ENCODE measurements at regions not wholly inside any gene's neighbourhood (a gene's known extent, or its start where the extent isn't known, plus 50 kb on each side); places are given as distances from the start of the nearest gene placed in this dataset.

DNA sequence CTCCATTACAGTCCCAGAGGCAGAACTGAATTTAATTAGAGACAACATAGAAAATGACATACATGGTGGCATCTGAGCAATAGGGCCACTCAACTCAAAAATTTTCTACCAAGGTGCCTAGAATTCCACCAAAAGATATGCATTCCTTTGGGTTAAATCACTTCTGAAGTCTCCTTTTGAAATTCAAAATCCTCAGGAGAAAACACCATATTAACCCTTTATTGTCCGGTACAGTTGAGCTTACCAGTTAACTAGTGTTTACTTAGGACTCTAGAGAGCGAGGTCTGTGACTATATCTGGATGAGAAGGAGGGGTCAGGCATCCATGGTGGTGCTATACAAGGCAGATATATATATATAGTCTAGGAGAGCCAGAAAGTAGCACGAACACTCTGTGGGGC lies 355.6 kb upstream of the CAMK1G start:
- Histone ChIP-seq H3K9me3 (ENCODE audit: control insufficient read depth, insufficient read depth, low read depth, low read length) (no peaks in the 10 kb centered on the region), H3K27ac (ENCODE audit: extremely low read depth, low read depth, low read length) (no peak overlapping the region), H3K4me3 (ENCODE audit: low read depth, low read length) (no peak overlapping the region), H3K36me3 (ENCODE audit: control insufficient read depth in 2 of 2, insufficient read depth in 1 of 2, low read length in 2 of 2) (no peaks in the 10 kb centered on the region), H3K4me1 (ENCODE audit: control insufficient read depth, insufficient read depth, low read length) (no peaks in the 10 kb centered on the region)
- TF ChIP-seq MYNN (tag by site-specific recombination; IDR thresholded peaks at IDR 0.05; ENCODE audit: borderline replicate concordance): no peak
- TF ChIP-seq ZNF132 (tag by site-specific recombination; IDR thresholded peaks at IDR 0.05; ENCODE audit: borderline replicate concordance): no peak
- ChIA-PET POLR2A (no interaction called here), CTCF (interaction anchor here (0.6 to 3.2 kb wide), 2 partner anchors 21 to 258 kb away, joined by 7 to 19 read pairs; no protein-coding TSS in a partner anchor)

DNA sequence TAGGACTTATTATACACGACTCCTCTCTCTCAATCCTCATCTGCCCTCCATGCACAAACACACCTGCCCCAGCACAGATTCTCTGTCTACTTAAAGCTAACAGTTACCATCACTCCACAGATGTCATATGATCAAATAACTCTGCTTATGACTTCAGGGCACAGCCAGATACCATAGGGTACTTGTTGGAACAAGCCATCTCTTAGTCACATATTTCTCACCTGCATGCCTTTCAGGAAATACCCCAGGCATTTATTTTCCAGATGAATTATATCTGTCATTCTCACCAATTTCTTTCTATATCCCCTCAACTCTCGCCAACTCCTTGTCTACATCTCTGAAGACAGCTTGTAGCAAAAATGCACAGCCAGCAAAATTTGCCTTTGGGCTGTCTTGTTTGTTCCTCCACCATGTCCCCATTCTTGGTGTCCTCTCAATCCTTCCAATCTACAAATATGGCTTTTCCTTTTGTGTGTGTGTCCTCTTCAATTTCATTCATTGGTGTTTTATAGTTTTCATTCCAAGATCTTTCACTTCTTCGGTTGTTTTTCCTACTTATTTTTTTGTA lies 353.9 kb upstream of the CAMK1G start:
- Histone ChIP-seq H3K9me3 (ENCODE audit: control insufficient read depth, insufficient read depth, low read depth, low read length) (no peaks in the 10 kb centered on the region), H3K4me1 (ENCODE audit: control insufficient read depth, insufficient read depth, low read length) (no peaks in the 10 kb centered on the region), H3K36me3 (ENCODE audit: control insufficient read depth in 2 of 2, insufficient read depth in 1 of 2, low read length in 2 of 2) (no peaks in the 10 kb centered on the region), H3K27ac (ENCODE audit: extremely low read depth, low read depth, low read length) (no peak overlapping the region), H3K4me3 (ENCODE audit: low read depth, low read length) (no peak overlapping the region)
- POLR2A ChIA-PET: interaction anchor here (0.7 kb wide), 1 partner anchor 91 kb away, joined by 3 read pairs; no protein-coding TSS in a partner anchor
- TF ChIP-seq ZNF701 (tag by site-specific recombination; IDR thresholded peaks at IDR 0.05) (no peak), ZNF791 (tag by site-specific recombination; IDR thresholded peaks at IDR 0.05) (no peak), KLF9 (tag by site-specific recombination; IDR thresholded peaks at IDR 0.05; ENCODE audit: low read depth) (no peak), ZNF112 (tag by site-specific recombination; IDR thresholded peaks at IDR 0.05) (no peak), ZNF792 (tag by site-specific recombination; IDR thresholded peaks at IDR 0.05) (no peak), TRIM28 (IDR thresholded peaks at IDR 0.05; ENCODE audit: borderline replicate concordance, low read length) (no peak), GLIS1 (tag by site-specific recombination; IDR thresholded peaks at IDR 0.05) (no peak), ZNF146 (tag by site-specific recombination; IDR thresholded peaks at IDR 0.05) (no peak), ZNF843 (tag by site-specific recombination; IDR thresholded peaks at IDR 0.05) (no peak)
- TF ChIP-seq, protein P1, sequence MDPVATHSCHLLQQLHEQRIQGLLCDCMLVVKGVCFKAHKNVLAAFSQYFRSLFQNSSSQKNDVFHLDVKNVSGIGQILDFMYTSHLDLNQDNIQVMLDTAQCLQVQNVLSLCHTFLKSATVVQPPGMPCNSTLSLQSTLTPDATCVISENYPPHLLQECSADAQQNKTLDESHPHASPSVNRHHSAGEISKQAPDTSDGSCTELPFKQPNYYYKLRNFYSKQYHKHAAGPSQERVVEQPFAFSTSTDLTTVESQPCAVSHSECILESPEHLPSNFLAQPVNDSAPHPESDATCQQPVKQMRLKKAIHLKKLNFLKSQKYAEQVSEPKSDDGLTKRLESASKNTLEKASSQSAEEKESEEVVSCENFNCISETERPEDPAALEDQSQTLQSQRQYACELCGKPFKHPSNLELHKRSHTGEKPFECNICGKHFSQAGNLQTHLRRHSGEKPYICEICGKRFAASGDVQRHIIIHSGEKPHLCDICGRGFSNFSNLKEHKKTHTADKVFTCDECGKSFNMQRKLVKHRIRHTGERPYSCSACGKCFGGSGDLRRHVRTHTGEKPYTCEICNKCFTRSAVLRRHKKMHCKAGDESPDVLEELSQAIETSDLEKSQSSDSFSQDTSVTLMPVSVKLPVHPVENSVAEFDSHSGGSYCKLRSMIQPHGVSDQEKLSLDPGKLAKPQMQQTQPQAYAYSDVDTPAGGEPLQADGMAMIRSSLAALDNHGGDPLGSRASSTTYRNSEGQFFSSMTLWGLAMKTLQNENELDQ (tag by site-specific recombination; IDR thresholded peaks at IDR 0.05; ENCODE audit: low read depth): no peak
- TF ChIP-seq, protein P2, sequence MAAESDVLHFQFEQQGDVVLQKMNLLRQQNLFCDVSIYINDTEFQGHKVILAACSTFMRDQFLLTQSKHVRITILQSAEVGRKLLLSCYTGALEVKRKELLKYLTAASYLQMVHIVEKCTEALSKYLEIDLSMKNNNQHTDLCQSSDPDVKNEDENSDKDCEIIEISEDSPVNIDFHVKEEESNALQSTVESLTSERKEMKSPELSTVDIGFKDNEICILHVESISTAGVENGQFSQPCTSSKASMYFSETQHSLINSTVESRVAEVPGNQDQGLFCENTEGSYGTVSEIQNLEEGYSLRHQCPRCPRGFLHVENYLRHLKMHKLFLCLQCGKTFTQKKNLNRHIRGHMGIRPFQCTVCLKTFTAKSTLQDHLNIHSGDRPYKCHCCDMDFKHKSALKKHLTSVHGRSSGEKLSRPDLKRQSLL (tag by site-specific recombination; IDR thresholded peaks at IDR 0.05): no peak
- TF ChIP-seq, protein P3, sequence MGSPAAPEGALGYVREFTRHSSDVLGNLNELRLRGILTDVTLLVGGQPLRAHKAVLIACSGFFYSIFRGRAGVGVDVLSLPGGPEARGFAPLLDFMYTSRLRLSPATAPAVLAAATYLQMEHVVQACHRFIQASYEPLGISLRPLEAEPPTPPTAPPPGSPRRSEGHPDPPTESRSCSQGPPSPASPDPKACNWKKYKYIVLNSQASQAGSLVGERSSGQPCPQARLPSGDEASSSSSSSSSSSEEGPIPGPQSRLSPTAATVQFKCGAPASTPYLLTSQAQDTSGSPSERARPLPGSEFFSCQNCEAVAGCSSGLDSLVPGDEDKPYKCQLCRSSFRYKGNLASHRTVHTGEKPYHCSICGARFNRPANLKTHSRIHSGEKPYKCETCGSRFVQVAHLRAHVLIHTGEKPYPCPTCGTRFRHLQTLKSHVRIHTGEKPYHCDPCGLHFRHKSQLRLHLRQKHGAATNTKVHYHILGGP (tag by site-specific recombination; IDR thresholded peaks at IDR 0.05): no peak
- TF ChIP-seq, protein P4, sequence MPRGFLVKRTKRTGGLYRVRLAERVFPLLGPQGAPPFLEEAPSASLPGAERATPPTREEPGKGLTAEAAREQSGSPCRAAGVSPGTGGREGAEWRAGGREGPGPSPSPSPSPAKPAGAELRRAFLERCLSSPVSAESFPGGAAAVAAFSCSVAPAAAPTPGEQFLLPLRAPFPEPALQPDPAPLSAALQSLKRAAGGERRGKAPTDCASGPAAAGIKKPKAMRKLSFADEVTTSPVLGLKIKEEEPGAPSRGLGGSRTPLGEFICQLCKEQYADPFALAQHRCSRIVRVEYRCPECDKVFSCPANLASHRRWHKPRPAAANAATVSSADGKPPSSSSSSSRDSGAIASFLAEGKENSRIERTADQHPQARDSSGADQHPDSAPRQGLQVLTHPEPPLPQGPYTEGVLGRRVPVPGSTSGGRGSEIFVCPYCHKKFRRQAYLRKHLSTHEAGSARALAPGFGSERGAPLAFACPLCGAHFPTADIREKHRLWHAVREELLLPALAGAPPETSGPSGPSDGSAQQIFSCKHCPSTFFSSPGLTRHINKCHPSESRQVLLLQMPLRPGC (tag by site-specific recombination; IDR thresholded peaks at IDR 0.05): no peak
- TF ChIP-seq, protein P5, sequence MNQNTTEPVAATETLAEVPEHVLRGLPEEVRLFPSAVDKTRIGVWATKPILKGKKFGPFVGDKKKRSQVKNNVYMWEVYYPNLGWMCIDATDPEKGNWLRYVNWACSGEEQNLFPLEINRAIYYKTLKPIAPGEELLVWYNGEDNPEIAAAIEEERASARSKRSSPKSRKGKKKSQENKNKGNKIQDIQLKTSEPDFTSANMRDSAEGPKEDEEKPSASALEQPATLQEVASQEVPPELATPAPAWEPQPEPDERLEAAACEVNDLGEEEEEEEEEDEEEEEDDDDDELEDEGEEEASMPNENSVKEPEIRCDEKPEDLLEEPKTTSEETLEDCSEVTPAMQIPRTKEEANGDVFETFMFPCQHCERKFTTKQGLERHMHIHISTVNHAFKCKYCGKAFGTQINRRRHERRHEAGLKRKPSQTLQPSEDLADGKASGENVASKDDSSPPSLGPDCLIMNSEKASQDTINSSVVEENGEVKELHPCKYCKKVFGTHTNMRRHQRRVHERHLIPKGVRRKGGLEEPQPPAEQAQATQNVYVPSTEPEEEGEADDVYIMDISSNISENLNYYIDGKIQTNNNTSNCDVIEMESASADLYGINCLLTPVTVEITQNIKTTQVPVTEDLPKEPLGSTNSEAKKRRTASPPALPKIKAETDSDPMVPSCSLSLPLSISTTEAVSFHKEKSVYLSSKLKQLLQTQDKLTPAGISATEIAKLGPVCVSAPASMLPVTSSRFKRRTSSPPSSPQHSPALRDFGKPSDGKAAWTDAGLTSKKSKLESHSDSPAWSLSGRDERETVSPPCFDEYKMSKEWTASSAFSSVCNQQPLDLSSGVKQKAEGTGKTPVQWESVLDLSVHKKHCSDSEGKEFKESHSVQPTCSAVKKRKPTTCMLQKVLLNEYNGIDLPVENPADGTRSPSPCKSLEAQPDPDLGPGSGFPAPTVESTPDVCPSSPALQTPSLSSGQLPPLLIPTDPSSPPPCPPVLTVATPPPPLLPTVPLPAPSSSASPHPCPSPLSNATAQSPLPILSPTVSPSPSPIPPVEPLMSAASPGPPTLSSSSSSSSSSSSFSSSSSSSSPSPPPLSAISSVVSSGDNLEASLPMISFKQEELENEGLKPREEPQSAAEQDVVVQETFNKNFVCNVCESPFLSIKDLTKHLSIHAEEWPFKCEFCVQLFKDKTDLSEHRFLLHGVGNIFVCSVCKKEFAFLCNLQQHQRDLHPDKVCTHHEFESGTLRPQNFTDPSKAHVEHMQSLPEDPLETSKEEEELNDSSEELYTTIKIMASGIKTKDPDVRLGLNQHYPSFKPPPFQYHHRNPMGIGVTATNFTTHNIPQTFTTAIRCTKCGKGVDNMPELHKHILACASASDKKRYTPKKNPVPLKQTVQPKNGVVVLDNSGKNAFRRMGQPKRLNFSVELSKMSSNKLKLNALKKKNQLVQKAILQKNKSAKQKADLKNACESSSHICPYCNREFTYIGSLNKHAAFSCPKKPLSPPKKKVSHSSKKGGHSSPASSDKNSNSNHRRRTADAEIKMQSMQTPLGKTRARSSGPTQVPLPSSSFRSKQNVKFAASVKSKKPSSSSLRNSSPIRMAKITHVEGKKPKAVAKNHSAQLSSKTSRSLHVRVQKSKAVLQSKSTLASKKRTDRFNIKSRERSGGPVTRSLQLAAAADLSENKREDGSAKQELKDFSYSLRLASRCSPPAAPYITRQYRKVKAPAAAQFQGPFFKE (tag by site-specific recombination; IDR thresholded peaks at IDR 0.05; ENCODE audit: borderline replicate concordance): no peak
- TF ChIP-seq, protein P6, sequence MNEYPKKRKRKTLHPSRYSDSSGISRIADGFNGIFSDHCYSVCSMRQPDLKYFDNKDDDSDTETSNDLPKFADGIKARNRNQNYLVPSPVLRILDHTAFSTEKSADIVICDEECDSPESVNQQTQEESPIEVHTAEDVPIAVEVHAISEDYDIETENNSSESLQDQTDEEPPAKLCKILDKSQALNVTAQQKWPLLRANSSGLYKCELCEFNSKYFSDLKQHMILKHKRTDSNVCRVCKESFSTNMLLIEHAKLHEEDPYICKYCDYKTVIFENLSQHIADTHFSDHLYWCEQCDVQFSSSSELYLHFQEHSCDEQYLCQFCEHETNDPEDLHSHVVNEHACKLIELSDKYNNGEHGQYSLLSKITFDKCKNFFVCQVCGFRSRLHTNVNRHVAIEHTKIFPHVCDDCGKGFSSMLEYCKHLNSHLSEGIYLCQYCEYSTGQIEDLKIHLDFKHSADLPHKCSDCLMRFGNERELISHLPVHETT (tag by site-specific recombination; IDR thresholded peaks at IDR 0.05): no peak
- CTCF ChIA-PET: interaction anchor here (0.6 to 3.2 kb wide), 4 partner anchors 19 to 206 kb away, joined by 3 to 19 read pairs (median 4); no protein-coding TSS in a partner anchor
